Stimulated activated CD8-positive, alpha-beta memory T cell treated with anti-CD3 and anti-CD28 coated beads, Interleukin-2, amount 100 ng/mL, for 48 hours (primary cell): ENCODE measurements at regions not wholly inside any gene's neighbourhood (a gene's known extent, or its start where the extent isn't known, plus 50 kb on each side); places are given as distances from the start of the nearest gene placed in this dataset.
"Not testable (repeated sequence)": the region's sequence is repeated elsewhere in the genome, so short reads cannot be mapped to it uniquely, and the experiment has no call there.

ENCODE experiments used
- DNase-seq, 2 donors: peaks; one replicate each; pipeline ENCODE4 v3.0.0-alpha.2; 2020; ENCODE audit warnings: low read depth in 2 of 2

GRCh38 chr14:59107819-59108218 lies 80.6 kb upstream of the DAAM1 start:
- no peak for DNase-seq

GRCh38 chr14:59116984-59117415 lies 71.5 kb upstream of the DAAM1 start:
- no peak for DNase-seq

GRCh38 chr14:59117754-59118528 lies 70.5 kb upstream of the DAAM1 start:
- DNase-seq, result no peak

GRCh38 chr14:59120921-59121320 lies 67.5 kb upstream of the DAAM1 start:
- DNase-seq, result no peak

DNA sequence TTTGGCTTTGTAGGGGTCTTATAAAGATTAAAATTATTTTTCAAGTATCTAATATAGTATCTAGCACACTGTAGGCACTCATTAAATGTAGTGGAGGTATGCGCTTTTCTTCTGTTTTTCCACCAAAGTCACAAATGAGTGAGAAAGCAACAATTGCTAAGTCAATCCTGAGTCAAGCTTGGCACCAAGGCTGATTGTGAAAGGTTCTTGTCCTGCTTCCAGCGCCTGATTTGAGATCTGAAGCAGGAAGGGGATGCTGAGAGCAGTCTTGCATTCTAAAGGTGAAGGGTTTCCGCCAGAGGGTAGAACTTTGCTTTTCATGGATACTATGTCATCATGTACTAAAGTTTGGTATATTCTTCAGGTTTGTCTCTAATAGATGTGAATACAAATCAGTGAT lies 64.9 kb upstream of the DAAM1 start:
- DNase-seq, result no peak

DNA sequence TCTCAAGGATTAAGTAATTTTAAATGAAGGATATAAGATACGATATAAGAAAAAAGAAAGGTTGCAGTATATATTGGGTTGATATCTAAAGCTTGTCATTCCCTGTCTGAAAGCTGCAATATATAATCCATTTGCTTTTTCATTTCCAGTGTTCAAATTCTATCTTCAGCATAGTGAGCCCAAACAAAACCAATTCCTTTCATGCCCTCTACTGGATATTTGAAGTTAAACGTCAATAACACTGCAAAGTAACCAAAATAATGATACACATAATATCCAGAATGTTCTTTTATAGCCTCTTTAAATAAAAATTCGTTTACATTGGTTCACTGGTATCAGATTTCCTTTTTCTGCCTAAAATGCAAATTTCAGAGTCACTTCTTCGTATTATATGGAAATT lies 64.5 kb upstream of the DAAM1 start:
- DNase-seq, result no peak

DNA sequence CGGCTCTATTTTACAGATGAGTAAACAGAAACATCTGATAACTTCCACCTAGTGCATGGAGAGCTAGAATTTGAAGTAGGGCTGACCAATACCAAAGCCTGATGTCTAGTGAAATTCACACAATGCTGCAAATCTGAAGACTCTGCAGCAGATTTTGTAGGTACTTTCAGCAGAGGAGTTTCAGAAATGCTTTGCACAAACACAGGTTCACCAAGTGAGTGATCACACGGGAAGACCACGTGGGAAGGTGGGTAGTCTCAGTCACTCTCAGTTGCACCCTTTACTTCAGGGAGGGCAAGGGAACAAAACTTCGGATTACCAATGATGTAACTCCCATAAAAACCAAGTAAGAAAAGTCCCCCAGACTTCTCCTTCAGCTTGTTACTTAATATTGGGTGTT lies 63.3 kb upstream of the DAAM1 start:
- no peak for DNase-seq

DNA sequence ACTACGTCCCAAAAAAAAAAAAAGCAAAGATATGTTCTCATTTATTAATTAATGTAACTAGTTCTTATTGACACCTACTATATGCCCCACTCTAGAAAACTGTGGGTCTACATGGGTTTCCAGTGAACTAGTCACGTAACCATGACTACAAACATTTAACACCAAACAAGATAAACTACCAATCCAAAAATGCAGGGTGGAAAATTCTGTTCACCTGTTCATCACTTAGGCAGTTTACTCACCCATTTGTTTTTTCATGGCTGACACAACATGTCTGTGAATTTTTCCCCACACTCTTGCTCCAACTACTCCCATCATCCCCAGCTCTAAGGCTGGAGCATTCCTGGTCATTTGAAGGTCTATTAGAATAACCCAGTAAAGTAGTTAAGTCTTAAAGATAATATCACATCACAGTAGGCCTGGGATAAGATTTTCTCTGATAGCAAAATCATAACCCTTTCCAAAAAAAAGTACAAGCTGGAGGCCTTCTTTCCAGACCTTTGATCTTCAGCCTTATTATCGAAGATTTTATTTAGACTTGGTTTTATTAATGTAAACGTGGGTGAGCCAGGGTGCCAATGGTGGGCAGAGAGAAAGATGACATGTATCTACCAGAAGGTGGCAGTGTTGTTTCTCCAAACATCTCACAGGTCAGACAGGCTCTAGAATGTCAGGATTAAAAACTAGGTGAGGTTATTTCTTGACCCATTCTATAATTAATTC lies 61.6 kb upstream of the DAAM1 start:
- DNase-seq, result no peak

- DNase-seq, result no peak
These were observed 61.1 kb upstream of the DAAM1 start for GRCh38 chr14:59127437-59127732.

- no peak for DNase-seq
These were observed 58.0 kb upstream of the DAAM1 start for GRCh38 chr14:59130462-59130861.

DNA sequence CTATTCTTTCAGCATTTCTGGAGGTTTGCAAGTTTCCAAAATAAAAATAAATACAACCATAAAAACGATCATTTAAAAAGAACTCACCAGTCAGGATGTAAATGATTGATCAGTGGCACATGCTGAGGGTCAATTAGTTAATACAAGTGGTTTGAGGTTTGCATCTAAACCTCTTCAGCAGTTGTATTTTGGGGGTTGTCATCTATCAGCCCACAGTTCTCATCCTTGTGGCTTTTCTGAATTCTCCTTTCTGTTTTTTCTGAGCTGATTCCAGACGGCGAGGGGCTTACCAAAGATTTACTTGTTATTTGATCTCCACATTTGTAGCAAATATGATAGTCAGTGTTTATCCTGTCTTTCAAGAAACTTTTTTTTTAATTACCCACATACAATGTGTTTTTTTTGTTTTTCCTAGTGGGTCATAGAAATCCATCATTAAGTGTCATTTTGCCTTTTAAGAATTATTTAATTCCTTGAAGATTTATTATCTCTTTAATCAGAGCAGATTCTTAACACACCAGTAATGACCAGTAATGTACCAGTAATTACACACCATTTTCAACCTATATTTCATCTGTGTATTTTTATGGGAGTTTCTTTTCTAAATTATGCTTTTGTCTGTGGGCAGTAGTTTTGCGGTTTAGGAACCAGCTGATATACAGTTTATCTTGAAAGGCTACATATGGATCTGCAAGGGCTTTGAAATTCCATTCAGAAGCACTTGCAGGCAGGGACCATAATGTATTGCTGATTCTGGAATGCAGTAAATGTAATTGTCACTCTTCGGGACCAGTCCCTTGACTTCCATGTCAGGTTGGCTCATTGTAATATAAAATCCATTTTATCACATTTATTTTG lies 56.3 kb upstream of the DAAM1 start:
- DNase-seq, result no peak

DNA sequence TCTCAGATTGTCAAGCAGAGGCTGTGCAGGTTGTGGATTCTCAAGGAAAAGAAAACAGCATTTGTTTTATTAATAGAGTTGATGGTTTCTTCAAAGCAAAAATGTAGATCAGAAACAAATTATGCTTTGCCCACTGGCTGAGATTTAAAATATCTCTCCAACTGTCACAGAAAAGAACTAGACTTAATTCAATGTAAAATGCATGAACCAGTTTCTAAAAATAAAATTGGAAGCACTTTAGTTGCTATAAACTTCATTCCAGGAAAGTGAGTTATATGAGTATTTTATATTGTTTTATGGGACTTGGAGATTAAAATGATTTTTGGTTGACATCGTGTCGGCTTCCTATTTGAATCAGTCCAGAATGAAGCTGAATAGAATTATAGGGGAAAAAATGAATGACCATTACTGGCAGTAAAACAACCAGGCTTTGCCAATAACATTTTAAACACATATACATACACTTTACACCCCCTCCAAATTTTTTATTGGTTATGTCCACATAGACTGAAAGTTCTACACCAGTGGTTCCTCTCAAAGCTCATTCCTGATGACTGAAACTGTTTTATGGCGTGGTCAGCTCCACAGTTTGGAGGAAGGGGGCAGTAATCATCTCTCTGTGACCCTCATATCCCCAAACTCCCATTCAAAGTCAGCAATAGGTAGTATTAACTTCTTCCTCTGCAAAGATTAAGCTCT lies 55.5 kb upstream of the DAAM1 start:
- no peak for DNase-seq

DNA sequence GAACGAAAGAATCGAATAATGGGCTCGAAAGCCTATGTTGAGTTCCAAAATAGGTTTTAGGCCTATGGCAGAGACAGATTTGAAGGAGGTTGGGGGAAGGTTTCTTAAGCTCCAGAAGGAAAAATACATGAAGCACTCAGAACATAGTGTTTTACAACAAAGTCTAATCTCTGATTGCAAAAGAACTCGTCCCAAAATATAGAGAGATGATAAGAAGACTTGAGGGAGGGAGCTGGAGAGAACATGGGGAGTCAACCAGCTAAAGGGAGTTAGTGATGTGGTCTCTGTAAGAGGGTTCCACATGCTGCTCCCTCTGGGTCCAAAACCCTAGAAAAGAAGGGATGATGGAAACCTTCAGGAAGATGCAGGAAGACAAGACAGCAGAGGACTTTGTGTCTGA lies 54.8 kb upstream of the DAAM1 start:
- no peak for DNase-seq

GRCh38 chr14:59134307-59134706 lies 54.2 kb upstream of the DAAM1 start:
- DNase-seq, result no peak

DNA sequence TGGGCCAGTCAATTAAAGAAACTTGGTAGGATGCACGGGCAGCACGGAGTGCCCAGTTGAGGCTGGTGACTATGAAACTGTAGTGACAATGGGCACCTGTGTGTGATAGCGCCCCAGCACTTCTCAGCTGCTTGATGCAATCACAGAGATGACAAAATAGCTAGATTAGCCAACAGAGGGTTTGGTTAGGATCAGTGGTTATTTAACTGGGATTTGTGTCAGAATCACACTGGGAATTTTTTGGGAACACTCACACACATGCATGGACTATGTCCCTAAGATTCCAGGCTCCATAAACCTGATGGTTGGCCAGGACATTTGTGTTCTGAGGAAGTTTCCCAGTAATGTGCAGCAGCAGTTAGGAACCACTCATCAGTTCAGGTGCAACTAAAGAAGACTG lies 51.2 kb upstream of the DAAM1 start:
- no peak for DNase-seq

- not testable (repeated sequence) for DNase-seq
These were observed 49.9 kb upstream of the DAAM1 start for GRCh38 chr14:59138576-59138975.
